Activated CD4-positive, alpha-beta memory T cell treated with anti-CD3 and anti-CD28 coated beads for 36 hours (primary cell): ENCODE measurements at regions not wholly inside any gene's neighbourhood (a gene's known extent, or its start where the extent isn't known, plus 50 kb on each side); places are given as distances from the start of the nearest gene placed in this dataset.

Experiments
- CTCF ChIA-PET: fragments of 350-600 bp; sonication (Branson Sonifier 250); formaldehyde crosslinking; loops from one replicate; lab custom pipeline; 2021; ENCODE audit warnings: antibody characterized with exemption, inconsistent platforms; lab: Charles Lee
- POLR2A ChIA-PET: fragments of 350-600 bp; sonication (Branson Sonifier 250); formaldehyde crosslinking; loops from one replicate; lab custom pipeline; 2021; ENCODE audit warnings: antibody characterized with exemption; lab: Charles Lee
- DNase-seq: peaks from one replicate; pipeline ENCODE4 v3.0.0-alpha.2; 2020
- H3K27ac Mint-ChIP-seq: one replicate; pipeline ENCODE4 v1.8.0; 2021; ENCODE audit warnings: mixed read lengths
- H3K27me3 Mint-ChIP-seq: one replicate; pipeline ENCODE4 v1.8.0; 2021; ENCODE audit warnings: mixed read lengths
- H3K36me3 Mint-ChIP-seq: one replicate; pipeline ENCODE4 v1.8.0; 2021; ENCODE audit warnings: mixed read lengths
- H3K4me1 Mint-ChIP-seq: one replicate; pipeline ENCODE4 v1.8.0; 2021; ENCODE audit warnings: low read depth, mixed read lengths
- H3K4me3 Mint-ChIP-seq: one replicate; pipeline ENCODE4 v1.8.0; 2021; ENCODE audit warnings: mild to moderate bottlenecking, mixed read lengths
- H3K9me3 Mint-ChIP-seq: one replicate; pipeline ENCODE4 v1.8.0; 2021; ENCODE audit warnings: mixed read lengths
- intact Hi-C: fragments of 100-400 bp; cut with micrococcal nuclease; formaldehyde crosslinking; loops from one replicate; pipeline ENCODE4 v1.15.1; 2023

DNA sequence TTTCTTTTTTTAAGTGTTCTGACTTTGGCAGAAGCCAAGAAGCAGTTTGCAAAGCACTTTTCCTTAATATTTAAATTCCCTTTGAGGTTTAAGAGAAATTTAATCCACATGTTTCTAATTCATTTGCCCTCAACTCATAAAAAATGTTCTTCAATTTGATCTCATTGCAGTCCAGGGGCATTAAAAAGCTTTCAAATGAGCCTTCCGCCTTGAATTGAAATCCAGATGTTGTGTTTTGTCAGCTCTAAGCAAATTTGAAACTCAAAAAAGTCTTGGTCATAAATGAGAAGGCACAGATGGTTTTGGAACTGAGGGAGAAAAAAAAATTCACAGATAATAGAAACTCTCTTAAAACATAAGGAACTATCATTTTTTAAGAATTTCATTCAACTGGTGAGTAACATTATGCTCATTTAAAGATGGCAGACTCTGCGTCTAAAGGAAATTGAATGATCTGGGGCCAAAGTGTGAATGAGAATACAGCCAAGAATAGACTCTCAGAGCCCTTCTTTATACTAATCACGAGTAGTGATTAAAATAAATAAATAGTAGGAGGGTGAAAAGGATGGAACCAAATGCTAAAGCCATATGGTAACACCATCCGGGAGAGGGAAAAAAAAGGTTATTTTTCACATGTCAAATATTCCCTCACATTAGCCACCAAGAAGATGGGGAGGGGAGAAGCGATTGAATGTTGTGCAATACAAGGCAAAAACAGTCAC, 1304.7 kb downstream of the CDH8 start:
- no peaks in the 10 kb centered on the region for H3K4me1 Mint-ChIP-seq
- no peak overlapping the region for H3K27ac Mint-ChIP-seq
- intact Hi-C loops = no loop called here
- DNase-seq = no peak
- ChIA-PET POLR2A (no interaction called here), CTCF (no interaction called here)
- peaks cover 2% of the 10 kb centered on the region for H3K36me3 Mint-ChIP-seq
- H3K9me3 Mint-ChIP-seq = peaks cover 47% of the 10 kb centered on the region
- H3K4me3 Mint-ChIP-seq = no peak overlapping the region
- no peaks in the 10 kb centered on the region for H3K27me3 Mint-ChIP-seq

DNA sequence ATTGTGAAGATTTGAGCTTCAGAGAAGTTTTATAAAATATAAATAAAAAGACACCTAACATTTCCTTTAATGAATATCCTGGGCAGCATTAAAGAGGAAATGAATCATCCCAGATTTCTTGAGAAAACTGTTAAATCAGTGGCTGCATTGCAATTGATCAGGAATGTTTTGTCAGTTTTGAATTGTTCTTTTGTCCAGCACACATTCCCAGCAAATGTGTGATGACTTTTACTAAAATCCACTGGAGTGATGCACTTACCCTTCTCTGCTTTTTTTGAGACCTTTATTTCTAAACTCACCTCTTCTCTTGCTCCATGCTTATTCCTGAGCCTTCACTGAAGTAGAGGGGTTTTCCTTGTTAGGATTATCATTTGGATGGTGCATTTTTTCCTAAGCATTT, 1307.2 kb downstream of the CDH8 start:
- ChIA-PET CTCF (no interaction called here), POLR2A (no interaction called here)

DNA sequence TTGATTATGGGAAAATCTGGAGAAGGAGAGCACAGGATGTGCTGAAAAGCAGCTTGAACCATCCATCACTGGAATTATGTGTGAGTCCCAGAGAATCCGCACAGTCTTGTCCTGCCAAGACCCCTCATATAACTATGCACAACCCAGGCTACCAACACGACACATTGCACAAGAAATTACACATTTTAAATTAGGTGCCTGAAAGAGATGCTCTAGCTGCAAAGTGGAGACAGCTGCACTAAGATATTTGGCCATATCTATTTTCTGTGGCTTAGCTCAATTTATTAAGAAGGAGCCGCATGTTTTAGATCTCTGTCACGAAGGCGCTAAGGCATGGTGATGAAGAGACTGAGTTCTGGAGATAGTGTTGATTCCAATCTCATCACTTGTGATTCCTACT, 1308.4 kb downstream of the CDH8 start:
- CTCF ChIA-PET = no interaction called here
- peaks cover 39% of the 10 kb centered on the region for H3K9me3 Mint-ChIP-seq
- no peaks in the 10 kb centered on the region for H3K27me3 Mint-ChIP-seq
- H3K4me1 Mint-ChIP-seq = no peaks in the 10 kb centered on the region
- peaks cover 2% of the 10 kb centered on the region for H3K36me3 Mint-ChIP-seq
- POLR2A ChIA-PET = no interaction called here
- H3K27ac Mint-ChIP-seq = no peak overlapping the region
- intact Hi-C loops = no loop called here
- no peak for DNase-seq
- H3K4me3 Mint-ChIP-seq = no peak overlapping the region

More for the DNA sequence above, 1307.2 kb downstream of the CDH8 start:
- intact Hi-C loops = no loop called here
- DNase-seq = no peak
- peaks cover 40% of the 10 kb centered on the region for H3K9me3 Mint-ChIP-seq
- H3K36me3 Mint-ChIP-seq = peaks cover 2% of the 10 kb centered on the region
- H3K4me1 Mint-ChIP-seq = no peaks in the 10 kb centered on the region
- H3K4me3 Mint-ChIP-seq = no peak overlapping the region
- H3K27me3 Mint-ChIP-seq = no peaks in the 10 kb centered on the region
- H3K27ac Mint-ChIP-seq = no peak overlapping the region

DNA sequence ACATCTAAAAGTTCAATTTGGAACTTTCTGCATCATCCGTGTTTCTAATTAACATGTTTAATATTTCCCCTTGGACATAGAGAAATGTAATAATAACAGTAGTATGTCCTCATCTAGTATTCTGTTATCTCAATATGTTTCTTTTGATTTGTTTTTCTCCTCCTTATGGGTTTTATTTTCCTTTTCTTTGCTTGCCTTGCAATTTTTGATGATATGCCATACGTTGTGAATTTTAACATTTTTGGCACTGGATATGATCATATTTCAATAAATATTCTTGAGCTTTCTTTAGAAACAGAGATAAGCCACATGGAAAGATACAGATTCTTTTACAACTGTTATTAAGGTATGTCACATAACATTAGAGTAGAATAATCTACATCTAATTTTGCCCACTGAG, 1316.2 kb downstream of the CDH8 start:
- H3K27me3 Mint-ChIP-seq = no peaks in the 10 kb centered on the region
- DNase-seq = no peak
- ChIA-PET CTCF (no interaction called here), POLR2A (no interaction called here)
- no peaks in the 10 kb centered on the region for H3K4me1 Mint-ChIP-seq
- H3K4me3 Mint-ChIP-seq = no peak overlapping the region
- intact Hi-C loops = no loop called here
- no peaks in the 10 kb centered on the region for H3K36me3 Mint-ChIP-seq
- no peak overlapping the region for H3K27ac Mint-ChIP-seq
- peaks cover 26% of the 10 kb centered on the region for H3K9me3 Mint-ChIP-seq

DNA sequence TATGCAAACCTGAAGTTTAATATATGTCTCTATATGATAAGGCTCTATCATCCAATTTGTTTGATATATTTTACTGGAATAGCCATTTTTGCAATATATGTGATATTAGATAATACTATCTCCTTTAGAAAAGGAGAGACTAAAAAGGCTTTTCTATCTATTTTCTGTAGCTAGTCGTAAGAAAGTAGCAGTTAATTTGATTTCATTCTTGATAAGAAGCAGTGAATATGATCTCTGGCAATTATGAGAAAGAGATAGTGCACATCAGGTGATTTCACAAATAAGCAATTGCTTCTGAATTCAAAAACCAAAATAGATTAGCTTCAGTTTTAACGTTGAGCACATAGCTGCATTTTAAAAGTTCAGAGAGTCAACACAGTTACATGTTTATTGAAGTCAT, 1318.4 kb downstream of the CDH8 start:
- no peak overlapping the region for H3K4me3 Mint-ChIP-seq
- intact Hi-C loops = no loop called here
- no peaks in the 10 kb centered on the region for H3K36me3 Mint-ChIP-seq
- no peaks in the 10 kb centered on the region for H3K4me1 Mint-ChIP-seq
- no peak for DNase-seq
- ChIA-PET POLR2A (no interaction called here), CTCF (no interaction called here)
- peaks cover 27% of the 10 kb centered on the region for H3K9me3 Mint-ChIP-seq
- H3K27ac Mint-ChIP-seq = no peak overlapping the region
- H3K27me3 Mint-ChIP-seq = no peaks in the 10 kb centered on the region

DNA sequence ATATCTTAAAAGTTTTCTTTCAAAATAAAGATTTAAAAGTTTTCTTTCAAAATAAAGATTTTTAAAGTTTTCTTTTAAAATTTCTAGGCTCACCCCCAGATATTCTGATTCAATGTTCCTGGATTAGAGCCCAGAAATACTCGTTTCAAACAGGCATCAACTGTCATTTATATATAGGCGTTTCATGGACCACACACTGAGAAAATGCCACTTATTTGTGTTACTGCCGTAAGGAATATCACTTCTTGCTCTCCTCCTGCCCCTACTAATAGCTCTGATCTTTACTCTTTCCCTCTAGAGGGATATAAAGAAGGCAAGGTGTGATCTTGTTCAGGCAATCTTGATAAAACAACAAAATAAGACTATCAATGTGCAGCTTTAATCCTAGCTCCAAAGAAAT, 1324.1 kb downstream of the CDH8 start:
- no peak for DNase-seq
- Mint-ChIP-seq H3K4me3 (no peak overlapping the region), H3K27ac (no peak overlapping the region), H3K4me1 (no peaks in the 10 kb centered on the region), H3K36me3 (no peaks in the 10 kb centered on the region), H3K27me3 (no peaks in the 10 kb centered on the region), H3K9me3 (peaks cover 30% of the 10 kb centered on the region)
- intact Hi-C loops = no loop called here
- CTCF ChIA-PET = no interaction called here
- POLR2A ChIA-PET = no interaction called here

DNA sequence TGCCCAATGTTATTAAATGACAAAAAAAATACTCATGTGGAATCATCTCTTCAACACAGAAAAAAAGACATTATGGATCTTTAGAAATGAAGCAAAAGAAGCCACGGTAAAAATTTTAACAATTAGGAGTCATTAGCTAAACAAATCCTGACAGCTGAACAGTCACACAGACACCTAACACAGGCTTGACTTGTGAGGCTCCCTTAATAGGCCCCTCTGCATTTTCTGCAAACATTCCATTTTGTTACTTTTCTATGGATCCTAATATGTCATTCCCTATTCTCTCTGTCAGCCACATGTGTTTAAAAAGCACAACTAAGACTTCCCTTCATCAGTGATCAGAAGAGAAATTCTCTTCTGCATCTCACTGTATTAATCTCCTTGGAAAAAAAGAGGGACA, 1331.5 kb downstream of the CDH8 start:
- ChIA-PET POLR2A (no interaction called here), CTCF (no interaction called here)
- no peak for DNase-seq
- H3K36me3 Mint-ChIP-seq = no peaks in the 10 kb centered on the region
- H3K4me3 Mint-ChIP-seq = no peak overlapping the region
- no peaks in the 10 kb centered on the region for H3K4me1 Mint-ChIP-seq
- intact Hi-C loops = no loop called here
- no peak overlapping the region for H3K27ac Mint-ChIP-seq
- no peaks in the 10 kb centered on the region for H3K27me3 Mint-ChIP-seq
- peaks cover 30% of the 10 kb centered on the region for H3K9me3 Mint-ChIP-seq

DNA sequence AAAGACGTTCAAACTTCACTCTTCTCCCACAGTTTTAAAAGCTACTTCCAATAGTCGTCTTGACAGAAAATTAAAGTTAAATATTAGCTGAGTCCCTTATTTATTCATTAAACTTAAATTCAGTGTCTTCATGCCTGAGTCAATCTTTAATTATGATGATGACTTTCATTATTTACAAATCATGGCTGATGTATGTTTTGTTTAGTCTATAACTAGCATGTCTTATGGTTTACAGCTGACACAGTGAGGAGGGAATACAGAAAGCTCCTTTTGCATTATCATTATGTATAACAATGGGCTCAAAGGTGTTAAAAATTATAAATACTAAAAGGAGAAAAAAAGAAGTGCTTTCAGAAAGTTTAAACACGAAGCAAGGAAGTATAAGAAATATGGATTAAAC, 1333.1 kb downstream of the CDH8 start:
- Mint-ChIP-seq H3K4me3 (no peak overlapping the region), H3K36me3 (no peaks in the 10 kb centered on the region), H3K27me3 (no peaks in the 10 kb centered on the region), H3K27ac (no peak overlapping the region), H3K9me3 (peaks cover 27% of the 10 kb centered on the region), H3K4me1 (no peaks in the 10 kb centered on the region)
- CTCF ChIA-PET = interaction anchor here (0.6 kb wide), 1 partner anchor 113 kb away, joined by 4 read pairs; no protein-coding TSS in a partner anchor
- intact Hi-C loops = no loop called here
- no peak for DNase-seq
- POLR2A ChIA-PET = no interaction called here

DNA sequence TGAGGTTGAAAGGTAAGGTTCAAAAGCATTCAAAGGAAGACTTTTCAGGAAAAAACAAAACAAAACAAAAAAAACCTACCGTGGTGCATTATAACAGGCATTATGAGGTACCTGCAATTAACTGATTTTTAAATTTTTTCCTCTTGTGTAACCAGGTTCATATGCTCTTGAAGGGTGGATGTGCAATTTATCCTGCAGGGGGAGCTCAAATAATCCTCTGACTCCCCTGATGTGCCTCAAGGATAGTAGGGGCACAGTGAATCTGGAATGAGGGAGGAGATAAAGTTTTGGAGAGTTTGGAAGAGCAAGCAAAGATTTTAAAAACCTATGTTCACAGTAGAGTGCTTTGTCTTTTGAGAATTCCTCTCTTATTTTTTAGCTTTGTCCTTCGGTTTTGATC, 1349.4 kb downstream of the CDH8 start:
- intact Hi-C loops = no loop called here
- Mint-ChIP-seq H3K9me3 (peaks cover 57% of the 10 kb centered on the region), H3K36me3 (no peaks in the 10 kb centered on the region), H3K4me1 (no peaks in the 10 kb centered on the region), H3K27me3 (no peaks in the 10 kb centered on the region), H3K27ac (no peak overlapping the region), H3K4me3 (no peak overlapping the region)
- CTCF ChIA-PET = no interaction called here
- DNase-seq = no peak
- POLR2A ChIA-PET = no interaction called here

DNA sequence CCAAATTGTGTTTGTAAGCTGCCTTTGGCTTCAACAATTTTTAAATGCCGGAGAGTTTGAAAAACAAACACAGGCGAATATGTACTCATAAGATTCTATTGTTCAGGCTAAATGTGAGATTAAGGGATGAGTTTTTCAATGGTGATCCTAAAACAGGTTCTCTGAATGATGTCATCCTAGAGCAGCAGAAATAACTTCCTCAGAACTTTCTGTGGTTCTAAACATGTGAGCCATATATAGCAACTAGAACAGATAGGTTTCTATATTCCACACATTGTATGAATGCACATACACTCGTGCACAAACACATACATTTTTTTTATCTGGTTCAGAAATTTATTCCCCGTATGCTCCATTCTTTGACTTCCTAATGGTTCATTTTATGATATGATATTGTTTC, 1352.2 kb downstream of the CDH8 start:
- intact Hi-C loops = no loop called here
- H3K9me3 Mint-ChIP-seq = peaks cover 60% of the 10 kb centered on the region
- no peaks in the 10 kb centered on the region for H3K36me3 Mint-ChIP-seq
- DNase-seq = no peak
- no peak overlapping the region for H3K4me3 Mint-ChIP-seq
- POLR2A ChIA-PET = no interaction called here
- no peaks in the 10 kb centered on the region for H3K4me1 Mint-ChIP-seq
- no peaks in the 10 kb centered on the region for H3K27me3 Mint-ChIP-seq
- H3K27ac Mint-ChIP-seq = no peak overlapping the region
- CTCF ChIA-PET = no interaction called here

DNA sequence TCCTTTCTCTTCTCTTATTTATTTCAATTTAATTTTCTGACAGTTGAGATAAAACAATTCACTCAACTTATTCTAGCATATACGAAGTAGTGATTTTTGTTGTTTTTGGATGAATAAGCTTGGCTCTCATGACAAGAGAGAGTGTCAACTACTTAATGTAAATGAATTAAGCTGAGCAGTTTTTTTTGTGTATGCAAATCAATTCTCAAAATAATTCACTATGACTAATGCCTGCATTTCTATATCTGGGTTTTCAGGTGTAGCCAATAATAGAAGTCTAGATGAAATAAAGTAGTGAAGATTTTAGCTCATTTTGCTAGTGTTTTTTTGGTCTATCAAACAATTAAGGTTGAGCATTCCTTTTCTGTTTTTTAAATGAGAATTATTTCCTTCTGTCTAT, 1354.0 kb downstream of the CDH8 start:
- CTCF ChIA-PET = no interaction called here
- POLR2A ChIA-PET = no interaction called here
- Mint-ChIP-seq H3K27me3 (no peaks in the 10 kb centered on the region), H3K4me3 (no peak overlapping the region), H3K27ac (no peak overlapping the region), H3K9me3 (peaks cover 52% of the 10 kb centered on the region), H3K4me1 (no peaks in the 10 kb centered on the region), H3K36me3 (no peaks in the 10 kb centered on the region)
- intact Hi-C loops = no loop called here
- no peak for DNase-seq

DNA sequence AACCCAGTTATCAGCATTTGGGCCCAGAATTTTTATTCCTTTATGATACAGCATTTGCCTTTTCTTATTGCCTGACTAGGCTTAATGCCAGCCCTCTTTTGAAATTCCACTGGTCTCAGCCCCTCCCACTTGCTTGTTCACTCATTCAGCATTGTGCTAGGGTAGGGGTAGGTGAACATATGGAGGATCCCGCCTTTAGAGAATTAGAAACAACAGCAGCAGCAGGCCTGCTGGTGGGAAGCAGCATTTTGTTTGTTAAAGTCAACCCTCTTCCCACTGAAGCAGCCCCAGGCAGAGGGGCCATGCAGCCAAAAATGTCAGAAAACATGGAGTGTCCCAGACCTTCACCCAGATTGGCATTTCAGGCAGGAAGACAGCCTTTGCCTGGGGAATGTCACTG, 1355.2 kb downstream of the CDH8 start:
- Mint-ChIP-seq H3K4me3 (no peak overlapping the region), H3K27me3 (no peaks in the 10 kb centered on the region), H3K36me3 (no peaks in the 10 kb centered on the region), H3K9me3 (peaks cover 45% of the 10 kb centered on the region), H3K4me1 (no peaks in the 10 kb centered on the region), H3K27ac (no peak overlapping the region)
- DNase-seq = no peak
- intact Hi-C loops = no loop called here
- ChIA-PET POLR2A (no interaction called here), CTCF (no interaction called here)

DNA sequence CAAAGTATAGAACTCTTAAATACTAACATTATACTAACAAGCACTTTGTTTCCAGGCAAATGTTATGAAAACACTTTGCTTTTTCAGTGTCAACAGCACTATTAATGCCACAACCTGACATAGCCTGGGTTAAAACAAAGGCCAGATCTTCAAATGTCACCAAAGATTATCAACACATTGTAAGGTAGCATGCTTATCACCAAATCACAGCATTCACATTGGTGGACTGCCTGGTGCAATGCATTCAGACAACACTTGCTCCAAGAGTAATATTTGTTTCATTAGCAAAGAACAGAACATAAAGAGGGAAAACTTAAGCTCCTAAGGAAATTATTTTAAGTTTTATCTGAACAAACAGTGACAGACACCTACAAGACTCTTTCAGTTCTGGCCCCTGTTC, 1361.2 kb downstream of the CDH8 start:
- Mint-ChIP-seq H3K9me3 (peaks cover 33% of the 10 kb centered on the region), H3K4me3 (no peak overlapping the region), H3K27ac (no peak overlapping the region), H3K27me3 (no peaks in the 10 kb centered on the region), H3K4me1 (no peaks in the 10 kb centered on the region), H3K36me3 (no peaks in the 10 kb centered on the region)
- POLR2A ChIA-PET = no interaction called here
- intact Hi-C loops = no loop called here
- DNase-seq = no peak
- CTCF ChIA-PET = no interaction called here
